HCT116 (cell line): ENCODE measurements at regions not wholly inside any gene's neighbourhood (a gene's known extent, or its start where the extent isn't known, plus 50 kb on each side); places are given as distances from the start of the nearest gene placed in this dataset.

ENCODE experiments used
- ELF1 ChIP-seq: IDR thresholded peaks from 2 replicates; pipeline ENCODE4 v1.6.1; 2012; ENCODE audit warnings: low read depth, borderline replicate concordance
- JUND ChIP-seq: IDR thresholded peaks from 2 replicates; pipeline ENCODE4 v1.6.1; 2012
- POLR2AphosphoS5 ChIP-seq: IDR thresholded peaks from 2 replicates; pipeline ENCODE4 v1.6.1; 2011; ENCODE audit warnings: mild to moderate bottlenecking, low read depth, low read length, moderate library complexity
- RAD21 ChIP-seq: IDR thresholded peaks from 2 replicates; pipeline ENCODE4 v1.6.1; 2012; ENCODE audit warnings: low read depth, mild to moderate bottlenecking

- TF ChIP-seq ELF1: no peak
- TF ChIP-seq POLR2AphosphoS5: no peak
- no peak for TF ChIP-seq JUND
- TF ChIP-seq RAD21: no peak
These were observed 91.6 kb downstream of the PRL start for GRCh38 chr6:22205266-22205665.
